ENCODE measurements at regions not wholly inside any gene's neighbourhood (a gene's known extent, or its start where the extent isn't known, plus 50 kb on each side); places are given as distances from the start of the nearest gene placed in this dataset.
"Not testable (repeated sequence)": the region's sequence is repeated elsewhere in the genome, so short reads cannot be mapped to it uniquely, and the experiment has no call there.

- DNase-seq = no peak
Observed at GRCh38 chr6:3921663-3922062, 72.5 kb downstream of the FAM50B start.

DNA sequence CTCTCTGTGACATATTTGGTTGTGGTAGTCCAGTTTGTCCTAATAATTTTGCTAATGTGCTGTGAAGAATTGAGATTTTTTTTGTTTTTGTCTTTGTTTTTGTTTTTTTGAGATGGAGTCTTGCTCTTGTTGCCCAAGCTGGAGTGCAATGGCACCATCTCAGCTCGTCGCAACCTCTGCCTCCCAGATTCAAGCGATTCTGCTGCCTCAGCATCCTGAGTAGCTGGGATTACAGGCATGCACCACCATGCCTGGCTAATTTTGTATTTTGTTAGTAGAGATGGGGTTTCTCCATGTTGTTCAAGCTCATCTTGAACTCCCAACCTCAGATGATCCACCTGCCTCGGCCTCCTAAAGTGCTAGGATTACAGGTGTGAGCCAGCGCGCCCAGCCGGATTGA is 73.4 kb downstream of the FAM50B start:
- DNase-seq = not testable (repeated sequence)

GRCh38 chr6:3925223-3926149 is 76.3 kb downstream of the FAM50B start:
- not testable (repeated sequence) for DNase-seq

- no peak for DNase-seq
Observed at GRCh38 chr6:3926150-3926482, 76.9 kb downstream of the FAM50B start.

DNA sequence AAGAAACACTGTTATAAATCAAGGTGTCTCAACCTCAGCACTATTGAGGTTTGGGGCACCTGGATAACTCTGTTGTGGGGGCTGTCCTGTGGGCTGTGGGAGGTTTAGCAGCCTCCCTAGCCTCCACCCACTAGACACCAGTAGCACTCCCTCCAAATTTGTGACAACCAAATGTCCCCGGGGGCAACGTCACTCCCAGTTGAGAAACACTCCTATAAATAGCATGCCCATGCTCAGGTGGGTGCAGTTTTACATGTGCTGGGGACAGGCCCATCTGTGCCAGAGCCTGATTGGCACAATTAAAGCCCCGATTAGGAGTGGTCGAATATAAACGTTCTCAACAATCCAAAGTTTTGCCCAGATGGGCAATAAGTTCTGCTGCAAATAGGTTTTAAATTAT is 78.9 kb downstream of the FAM50B start:
- no peak for DNase-seq

DNA sequence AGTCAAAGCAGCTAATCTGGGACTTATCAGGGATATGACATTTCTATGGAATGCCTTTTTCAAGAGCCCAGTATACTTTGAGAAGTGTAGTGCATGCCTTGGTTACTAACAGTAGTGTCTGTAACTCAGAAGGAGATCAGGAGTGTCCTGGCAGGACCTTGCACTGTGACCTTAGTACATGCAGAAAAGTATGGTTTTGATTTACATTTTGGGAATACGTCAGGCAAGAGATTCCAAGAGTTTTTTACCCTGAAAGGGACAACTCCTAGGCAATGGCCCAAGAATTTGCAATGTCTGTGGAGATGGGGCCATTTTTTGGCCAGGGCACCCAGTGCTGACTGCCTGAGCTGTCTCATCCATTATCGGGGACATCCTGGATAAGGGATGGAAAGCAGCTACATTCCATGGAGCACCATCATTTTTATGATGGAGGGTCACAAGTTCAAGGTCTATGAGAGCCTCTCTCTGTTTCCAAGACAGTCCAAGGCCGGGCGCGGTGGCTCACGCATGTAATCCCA is 80.2 kb downstream of the FAM50B start:
- no peak for DNase-seq

DNA sequence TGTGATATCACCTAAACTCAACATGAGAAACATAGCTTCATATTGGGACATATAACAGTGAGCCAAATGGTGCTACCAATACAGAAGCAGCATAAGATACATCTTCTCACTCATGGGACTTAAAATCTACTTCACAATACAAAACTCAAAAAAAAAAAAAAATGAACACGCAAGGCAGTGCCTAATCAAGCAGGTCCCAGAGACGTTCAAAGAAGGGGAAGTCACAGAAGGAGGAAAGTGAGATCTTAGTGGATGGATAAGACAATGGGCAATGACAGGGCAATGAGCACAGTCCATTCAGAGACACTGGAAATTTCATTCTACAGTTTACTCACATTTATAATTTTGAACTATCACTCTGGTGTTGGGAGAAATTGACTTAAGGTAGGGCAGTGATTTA is 88.3 kb downstream of the FAM50B start:
- DNase-seq = no peak

GRCh38 chr6:3938715-3939367 is 89.7 kb downstream of the FAM50B start:
- DNase-seq = no peak

GRCh38 chr6:3939368-3939958 is 90.3 kb downstream of the FAM50B start:
- DNase-seq = no peak

DNA sequence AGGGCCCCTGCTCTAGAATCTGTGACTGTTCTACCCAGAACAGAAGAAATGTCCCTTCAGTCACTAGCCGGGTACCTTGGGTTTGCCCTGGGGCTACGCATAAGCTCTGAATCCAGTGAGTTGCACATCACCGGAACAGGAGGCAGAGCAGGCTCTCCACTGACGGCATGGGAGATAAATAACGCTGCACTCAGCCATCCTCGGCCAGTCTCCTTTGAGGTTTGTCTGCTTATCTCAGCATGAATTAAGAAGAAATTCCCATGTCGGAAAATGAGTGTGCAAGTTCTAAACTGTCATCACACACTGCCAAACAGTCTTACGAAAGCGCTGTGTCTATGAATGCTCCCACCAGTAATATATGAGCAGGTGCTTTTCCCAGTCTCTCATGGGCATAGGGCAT is 90.8 kb downstream of the FAM50B start:
- DNase-seq = no peak

DNA sequence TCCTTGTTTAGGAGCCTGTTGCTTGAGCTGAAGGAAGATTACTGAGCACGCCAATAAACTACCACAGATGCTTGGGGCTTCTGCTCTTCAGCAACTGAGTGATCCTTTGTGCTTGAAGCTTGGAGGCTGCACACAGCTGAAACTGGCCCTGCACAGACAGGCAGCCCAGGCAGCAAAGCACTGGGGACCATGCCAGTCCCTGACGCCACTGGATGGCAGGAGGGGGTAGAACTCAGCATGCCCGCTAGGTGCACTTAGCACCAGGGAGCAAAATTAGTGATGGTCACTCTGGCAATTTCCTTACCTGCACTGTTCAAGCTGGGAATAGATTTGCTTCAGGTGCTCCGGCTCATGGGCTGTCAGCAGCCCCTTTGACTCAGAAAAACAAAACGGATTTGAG is 91.5 kb downstream of the FAM50B start:
- DNase-seq = no peak

DNA sequence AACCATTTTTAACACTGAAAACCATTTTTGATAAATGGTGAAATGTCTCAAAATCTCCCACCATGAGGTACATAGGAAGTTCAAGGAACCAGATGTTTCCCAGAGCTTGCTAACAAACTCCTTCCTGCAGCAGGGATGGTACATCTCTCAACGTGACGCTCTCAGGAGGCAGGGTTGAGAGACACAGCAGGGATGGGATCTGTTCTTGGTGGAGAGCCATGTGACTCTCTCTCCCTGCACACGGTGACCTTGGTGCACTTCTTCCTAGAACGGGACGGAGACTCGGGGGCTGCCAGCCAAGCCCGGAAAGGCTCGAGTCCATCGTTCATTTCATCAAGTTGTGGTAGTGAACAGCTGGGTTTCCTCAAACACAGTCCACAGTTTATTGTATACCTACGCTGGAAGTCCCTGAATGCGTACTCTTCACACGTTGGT is 94.2 kb downstream of the FAM50B start:
- DNase-seq = no peak

DNA sequence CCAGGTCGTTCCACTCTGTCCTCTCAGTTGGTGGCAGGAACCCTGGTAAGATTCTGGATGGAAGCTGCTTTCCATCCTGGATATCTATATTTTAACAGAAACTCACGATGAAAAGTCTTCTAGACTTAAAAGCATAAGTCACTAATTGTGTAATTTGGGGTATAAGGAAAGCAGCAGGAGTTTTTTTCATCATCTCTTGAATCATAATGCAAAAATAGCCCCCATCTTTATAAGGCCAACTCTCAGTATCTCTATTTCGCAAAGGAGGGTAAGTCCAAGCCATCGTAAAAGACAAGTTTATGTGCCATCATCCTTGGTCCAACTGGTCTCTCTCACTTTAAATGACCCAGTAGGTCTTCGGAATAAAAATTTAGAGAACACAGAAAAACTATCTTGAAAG is 95.1 kb downstream of the FAM50B start:
- no peak for DNase-seq

GRCh38 chr6:3946778-3947177 is 97.6 kb downstream of the FAM50B start:
- DNase-seq = no peak

DNA sequence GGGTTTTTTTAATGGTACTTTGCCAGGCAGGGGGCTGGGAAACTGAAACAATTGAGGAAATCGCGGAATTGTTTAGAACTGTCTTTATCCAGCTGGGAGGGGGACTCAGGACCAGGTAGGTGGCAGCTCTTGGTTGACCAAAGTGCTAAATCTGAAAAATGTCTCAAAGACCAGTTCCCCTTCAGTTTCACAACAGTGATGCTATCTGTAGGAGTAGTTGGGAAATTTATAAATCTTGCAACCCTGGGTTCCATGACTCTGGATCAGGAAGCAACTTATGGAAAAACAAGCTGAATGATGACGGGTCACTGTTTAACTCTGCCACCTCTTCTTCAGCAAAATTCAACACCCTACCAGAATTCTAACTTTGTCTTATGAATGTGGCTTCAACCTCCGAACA is 99.7 kb downstream of the FAM50B start:
- no peak for DNase-seq

DNA sequence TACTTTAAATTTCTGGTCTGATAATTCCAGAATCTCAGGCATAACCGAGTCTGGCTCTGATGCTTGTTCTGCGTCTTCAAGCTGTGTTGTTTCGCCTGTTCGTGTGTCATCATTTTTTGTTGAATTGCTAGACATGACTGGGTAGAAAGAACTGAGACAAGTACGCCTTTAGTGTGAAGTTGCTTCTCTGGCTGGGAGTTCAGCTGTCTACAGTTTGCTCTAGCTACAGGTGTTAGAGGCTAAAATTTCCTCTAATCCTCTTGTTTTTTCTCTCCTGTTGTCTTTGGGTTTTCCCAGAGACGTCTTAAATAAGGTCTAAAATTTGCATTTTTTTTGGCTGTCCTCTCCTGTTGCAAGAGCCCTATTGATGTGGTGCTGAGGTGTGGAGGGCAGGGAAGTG is 100.3 kb downstream of the FAM50B start:
- DNase-seq = no peak

DNA sequence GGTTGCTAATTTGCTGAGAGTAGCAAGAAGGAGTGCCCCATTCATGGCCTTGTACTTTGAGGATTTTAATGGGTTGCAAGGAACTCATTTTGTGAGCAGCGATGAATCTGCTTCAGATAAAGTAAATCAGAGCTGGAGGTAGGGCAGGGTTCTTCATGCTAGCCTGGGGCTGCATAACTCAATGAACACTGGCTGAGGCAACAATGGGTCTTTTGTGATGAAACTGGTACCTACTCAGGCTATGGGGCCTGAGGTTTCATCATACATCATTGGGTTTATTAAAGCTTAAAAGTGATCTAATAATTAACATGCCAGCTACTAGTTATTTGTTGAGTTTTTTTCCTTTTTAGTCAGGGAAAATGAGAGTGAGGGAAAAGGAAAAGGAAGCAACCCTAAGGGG is 106.9 kb downstream of the FAM50B start:
- no peak for DNase-seq

DNA sequence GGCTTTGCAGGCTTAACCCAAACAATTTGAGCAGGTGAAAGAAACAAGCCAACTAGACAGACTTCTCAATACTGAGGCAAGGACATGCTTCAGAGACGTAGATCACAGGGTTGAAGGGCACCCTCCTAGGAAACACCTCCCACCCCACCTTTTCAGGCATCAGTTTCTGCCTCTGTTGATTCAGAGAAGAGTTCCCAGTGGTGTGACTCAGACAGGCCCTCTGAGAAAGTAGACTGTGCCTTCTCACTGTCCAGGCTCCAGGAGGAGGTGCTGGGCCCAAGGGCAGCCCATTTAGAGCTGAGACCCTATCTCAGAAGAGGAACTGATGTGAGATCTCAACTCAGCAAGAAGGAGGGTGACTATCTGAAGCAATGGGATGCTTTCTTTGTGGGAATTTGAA is 108.1 kb downstream of the FAM50B start:
- DNase-seq = no peak

DNA sequence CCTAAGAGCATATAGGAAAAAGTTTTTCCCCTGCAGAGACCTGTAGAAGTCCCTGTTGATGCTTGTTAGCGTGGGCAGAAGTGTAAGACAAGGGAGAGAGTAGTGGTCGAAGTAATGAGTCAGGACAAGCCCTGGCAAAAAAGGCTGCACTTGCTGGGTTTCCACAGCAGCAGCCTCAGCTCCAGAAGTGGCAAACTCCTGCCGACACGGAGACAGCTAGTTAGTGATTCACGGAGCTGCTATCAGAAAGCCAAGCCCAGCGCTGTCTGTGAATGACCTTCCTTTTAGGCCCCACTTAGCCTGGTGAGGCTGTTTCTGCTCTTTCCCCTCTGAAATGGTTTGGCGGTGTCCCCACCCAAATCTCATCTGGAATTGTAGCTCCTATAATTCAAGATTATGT is 109.1 kb downstream of the FAM50B start:
- DNase-seq = no peak

DNA sequence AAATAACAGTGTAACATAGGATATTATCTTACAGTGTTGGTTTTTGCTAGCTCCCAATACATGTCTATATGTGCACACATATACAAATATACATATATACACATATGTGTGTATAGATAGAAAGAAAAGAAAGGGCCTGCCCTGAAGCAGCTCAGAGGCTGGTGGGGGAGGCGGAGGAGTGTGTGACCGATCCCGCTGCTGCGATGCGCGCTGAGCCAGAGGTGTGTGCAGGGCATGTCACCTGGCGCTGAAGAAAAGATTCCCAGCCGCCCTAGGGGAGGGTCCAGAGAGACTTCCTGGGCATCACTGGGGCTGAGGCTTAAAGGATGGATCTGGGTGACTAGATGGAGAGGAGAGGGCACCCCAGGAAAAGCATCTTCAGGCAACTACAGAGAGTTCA is 110.2 kb downstream of the FAM50B start:
- DNase-seq = no peak

DNA sequence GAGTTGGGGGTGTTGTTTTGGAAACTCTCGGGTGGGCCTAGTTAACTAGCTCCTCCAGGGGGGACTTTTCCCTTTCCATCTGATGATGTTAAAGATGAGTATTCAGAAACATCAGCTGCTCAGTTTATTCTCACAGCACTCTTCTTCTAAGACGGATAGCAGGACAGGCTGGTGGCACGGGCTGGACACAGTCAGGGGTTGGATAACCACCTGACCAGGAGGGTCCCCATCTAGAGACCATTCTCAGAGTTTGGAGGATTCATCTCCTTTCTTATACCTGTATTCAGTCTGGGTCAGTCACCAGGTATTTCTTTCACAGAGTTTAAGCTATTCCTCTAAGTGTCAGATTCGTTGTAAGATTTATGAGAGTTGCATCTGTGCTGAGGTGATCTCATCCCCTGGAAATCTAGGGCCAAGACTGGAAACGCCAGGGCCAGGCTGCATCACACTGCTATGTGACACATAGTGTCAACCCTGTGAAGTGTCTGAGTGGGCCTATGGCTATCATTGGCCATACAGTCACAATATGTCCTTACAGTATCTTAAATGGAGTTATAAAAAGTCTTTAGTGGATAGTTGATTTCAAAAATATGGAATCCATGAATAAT is 111.7 kb downstream of the FAM50B start:
- no peak for DNase-seq

GRCh38 chr6:3961581-3962215 is 112.5 kb downstream of the FAM50B start:
- DNase-seq = no peak

Data from SHP77 (cell line).